Kidney (tissue), 13 donors: ENCODE measurements at regions not wholly inside any gene's neighbourhood (a gene's known extent, or its start where the extent isn't known, plus 50 kb on each side); places are given as distances from the start of the nearest gene placed in this dataset.
A peak's percentile ranks its signal among the peaks of the same experiment; 100 is the strongest.

Experiments used
- DNase-seq, 5 donors: peaks; one replicate each; pipeline ENCODE4 v3.0.0-alpha.2; 2013 to 2020
- FAIRE-seq: peaks from 2 replicates; lab custom pipeline; 2012; peaks lifted over from hg19 to GRCh38; lab: Jason Lieb, UNC
- H3K27ac ChIP-seq, 2 donors: one replicate each; pipeline ENCODE4 v1.7.0; 2013; ENCODE audit warnings: low read depth in 2 of 2, low read length in 2 of 2, inconsistent platforms in 1 of 2
- H3K27me3 ChIP-seq: one replicate; pipeline ENCODE4 v1.7.1; 2013; ENCODE audit warnings: low read length, inconsistent platforms; ENCODE audit not compliant: control insufficient read depth, insufficient read depth
- H3K36me3 ChIP-seq, 3 donors: one replicate each; pipeline versions ENCODE4 v1.7.0 to v1.7.1; 2013; ENCODE audit warnings: low read length in 3 of 3, control low read depth in 1 of 3, inconsistent platforms in 1 of 3; ENCODE audit not compliant: insufficient read depth in 3 of 3, control insufficient read depth in 2 of 3
- H3K4me1 ChIP-seq, 3 donors: one replicate each; pipeline versions ENCODE4 v1.7.0 to v1.7.1; 2013; ENCODE audit warnings: low read length in 3 of 3, inconsistent platforms in 1 of 3, low read depth in 1 of 3; ENCODE audit not compliant: control insufficient read depth in 2 of 3, insufficient read depth in 2 of 3
- H3K4me3 ChIP-seq, 3 donors: one replicate each; pipeline versions ENCODE4 v1.7.0 to v1.8.1; 2013; ENCODE audit warnings: low read length in 3 of 3, control low read depth in 1 of 3, inconsistent platforms in 1 of 3
- H3K9ac ChIP-seq, 3 donors: one replicate each; pipeline versions ENCODE4 v1.7.0 to v1.7.1; 2013; ENCODE audit warnings: low read length in 3 of 3, control low read depth in 1 of 3, inconsistent platforms in 1 of 3
- H3K9me3 ChIP-seq, 3 donors: one replicate each; pipeline versions ENCODE4 v1.7.0 to v1.7.1; 2013; ENCODE audit warnings: low read length in 3 of 3, control low read depth in 1 of 3, inconsistent platforms in 1 of 3; ENCODE audit not compliant: control insufficient read depth in 2 of 3, insufficient read depth in 1 of 3
- intact Hi-C: fragments of 100-400 bp; cut with DNase I; formaldehyde crosslinking; loops from one replicate; pipeline ENCODE4 v1.11.1; 2022
- TF ChIP-seq, protein P1 (sequence below): IDR thresholded peaks from 3 replicates; pipeline ENCODE4 v1.5.1; 2012; ENCODE audit warnings: mild to moderate bottlenecking, moderate library complexity, borderline replicate concordance; ENCODE audit not compliant: insufficient read depth; ENCODE audit errors: extremely low read depth
- donor health status: control.
- donor health status: control.
- donor health status: control.
- donor health status: control.
- donor health status: control.
- donor health status: DM: yes; HTN: yes; CAD: no.
- donor health status: Normal renal cell carcinoma (clear cell type).

- Histone ChIP-seq H3K4me3 (peak overlapping the region in 1 of 3 donors; percentile 22), H3K27me3 (no peaks in the 10 kb centered on the region), H3K36me3 (no peaks in the 10 kb centered on the region), H3K4me1 (peaks cover 0 to 3% (median 0%) of the 10 kb centered on the region in 3 donors), H3K9ac (peak overlapping the region in 1 of 3 donors; percentile 12), H3K27ac (no peak overlapping the region), H3K9me3 (no peaks in the 10 kb centered on the region)
- DNase-seq (peak in 4 of 5 donors; percentile 21 to 79 (median 39)), FAIRE-seq (no peak)
- intact Hi-C loops, result no loop called here
- TF ChIP-seq, protein P1, sequence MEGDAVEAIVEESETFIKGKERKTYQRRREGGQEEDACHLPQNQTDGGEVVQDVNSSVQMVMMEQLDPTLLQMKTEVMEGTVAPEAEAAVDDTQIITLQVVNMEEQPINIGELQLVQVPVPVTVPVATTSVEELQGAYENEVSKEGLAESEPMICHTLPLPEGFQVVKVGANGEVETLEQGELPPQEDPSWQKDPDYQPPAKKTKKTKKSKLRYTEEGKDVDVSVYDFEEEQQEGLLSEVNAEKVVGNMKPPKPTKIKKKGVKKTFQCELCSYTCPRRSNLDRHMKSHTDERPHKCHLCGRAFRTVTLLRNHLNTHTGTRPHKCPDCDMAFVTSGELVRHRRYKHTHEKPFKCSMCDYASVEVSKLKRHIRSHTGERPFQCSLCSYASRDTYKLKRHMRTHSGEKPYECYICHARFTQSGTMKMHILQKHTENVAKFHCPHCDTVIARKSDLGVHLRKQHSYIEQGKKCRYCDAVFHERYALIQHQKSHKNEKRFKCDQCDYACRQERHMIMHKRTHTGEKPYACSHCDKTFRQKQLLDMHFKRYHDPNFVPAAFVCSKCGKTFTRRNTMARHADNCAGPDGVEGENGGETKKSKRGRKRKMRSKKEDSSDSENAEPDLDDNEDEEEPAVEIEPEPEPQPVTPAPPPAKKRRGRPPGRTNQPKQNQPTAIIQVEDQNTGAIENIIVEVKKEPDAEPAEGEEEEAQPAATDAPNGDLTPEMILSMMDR, result no peak
Measured at GRCh38 chr7:16989811-16990413, 108.1 kb upstream of the AGR3 start.

DNA sequence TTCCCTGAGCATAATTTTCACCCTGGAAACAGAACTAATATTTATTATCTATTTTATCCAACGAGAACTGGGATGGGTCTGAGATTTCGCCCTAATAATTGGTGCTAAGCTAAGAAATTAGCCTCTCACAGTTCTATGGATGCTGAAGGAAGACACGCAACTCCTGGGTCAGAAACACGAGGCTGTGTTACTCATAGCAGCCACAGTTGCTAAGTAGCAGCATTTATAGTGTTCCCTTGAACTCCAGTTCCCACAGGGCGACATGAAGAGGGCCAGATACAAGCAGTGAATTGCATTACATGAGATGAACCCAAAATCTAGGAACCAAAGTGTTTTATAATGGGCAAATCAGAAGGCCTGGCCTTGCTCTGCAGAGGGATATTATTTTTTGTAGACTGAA is 109.8 kb upstream of the AGR3 start:
- Histone ChIP-seq H3K9me3 (no peaks in the 10 kb centered on the region), H3K36me3 (no peaks in the 10 kb centered on the region), H3K9ac (no peak overlapping the region), H3K27ac (no peak overlapping the region), H3K4me1 (peaks cover 0 to 3% (median 0%) of the 10 kb centered on the region in 3 donors), H3K4me3 (no peak overlapping the region), H3K27me3 (no peaks in the 10 kb centered on the region)
- FAIRE-seq (no peak), DNase-seq (no peak)
- TF ChIP-seq, protein P1, result no peak
- intact Hi-C loops, result no loop called here

GRCh38 chr7:16993543-16993942 is 111.8 kb upstream of the AGR3 start:
- intact Hi-C loops, result no loop called here
- H3K9me3 ChIP-seq, result no peaks in the 10 kb centered on the region
- no peak overlapping the region for H3K9ac ChIP-seq
- no peak overlapping the region for H3K4me3 ChIP-seq
- TF ChIP-seq, protein P1, result no peak
- DNase-seq (no peak), FAIRE-seq (no peak)
- no peaks in the 10 kb centered on the region for H3K36me3 ChIP-seq
- H3K27me3 ChIP-seq, result no peaks in the 10 kb centered on the region
- no peak overlapping the region for H3K27ac ChIP-seq
- H3K4me1 ChIP-seq, result peaks cover 0 to 3% (median 0%) of the 10 kb centered on the region in 3 donors

GRCh38 chr7:16998481-16999051 is 116.8 kb upstream of the AGR3 start:
- TF ChIP-seq, protein P1, result no peak
- no peaks in the 10 kb centered on the region for H3K9me3 ChIP-seq
- H3K4me1 ChIP-seq, result no peaks in the 10 kb centered on the region
- H3K27me3 ChIP-seq, result no peaks in the 10 kb centered on the region
- no peak overlapping the region for H3K27ac ChIP-seq
- H3K9ac ChIP-seq, result no peak overlapping the region
- FAIRE-seq (no peak), DNase-seq (no peak)
- H3K4me3 ChIP-seq, result no peak overlapping the region
- intact Hi-C loops, result no loop called here
- no peaks in the 10 kb centered on the region for H3K36me3 ChIP-seq
